Smooth muscle cell (in vitro differentiated cells): ENCODE measurements at regions not wholly inside any gene's neighbourhood (a gene's known extent, or its start where the extent isn't known, plus 50 kb on each side); places are given as distances from the start of the nearest gene placed in this dataset.

ENCODE experiments used
- DNase-seq: peaks from one replicate; lab custom pipeline; 2025; ENCODE audit not compliant: unreplicated experiment; lab: John Stamatoyannopoulos, UW
- H2AFZ ChIP-seq: fragments of 200-600 bp; sonication (generic); 2 replicates; pipeline ENCODE4 v1.6.0; 2016; ENCODE audit warnings: antibody characterized with exemption, low read depth, mild to moderate bottlenecking
- H3F3A ChIP-seq: fragments of 200-600 bp; sonication (generic); 2 replicates; pipeline ENCODE4 v1.6.0; 2017; ENCODE audit warnings: antibody characterized with exemption, low read depth
- H3K27ac ChIP-seq: fragments of 200-600 bp; sonication (generic); 2 replicates; pipeline ENCODE4 v1.5.1; 2016; ENCODE audit warnings: low read depth, mild to moderate bottlenecking
- H3K27me3 ChIP-seq: fragments of 200-600 bp; sonication (generic); 2 replicates; pipeline ENCODE4 v1.6.1; 2016; ENCODE audit warnings: low read depth, mild to moderate bottlenecking
- H3K36me3 ChIP-seq: fragments of 200-600 bp; sonication (generic); 2 replicates; pipeline ENCODE4 v1.5.1; 2016; ENCODE audit warnings: low read depth
- H3K4me1 ChIP-seq: fragments of 200-600 bp; sonication (generic); 2 replicates; pipeline ENCODE4 v1.5.1; 2016; ENCODE audit warnings: low read depth
- H3K4me2 ChIP-seq: fragments of 200-600 bp; sonication (generic); 2 replicates; pipeline ENCODE4 v1.6.0; 2016; ENCODE audit warnings: mild to moderate bottlenecking
- H3K4me3 ChIP-seq: fragments of 200-600 bp; sonication (generic); 2 replicates; pipeline ENCODE4 v1.5.1; 2016; ENCODE audit warnings: mild to moderate bottlenecking
- H3K79me2 ChIP-seq: fragments of 200-600 bp; sonication (generic); 2 replicates; pipeline ENCODE4 v1.6.0; 2016; ENCODE audit warnings: low read depth, mild to moderate bottlenecking
- H3K9ac ChIP-seq: fragments of 200-600 bp; sonication (generic); 2 replicates; pipeline ENCODE4 v1.6.0; 2016; ENCODE audit warnings: low read depth
- H3K9me3 ChIP-seq: fragments of 200-600 bp; sonication (generic); replicated peaks from 2 replicates; pipeline ENCODE4 v1.5.1; 2016; ENCODE audit warnings: low read depth
- H4K20me1 ChIP-seq: fragments of 200-600 bp; sonication (generic); 2 replicates; pipeline ENCODE4 v1.6.0; 2016; ENCODE audit warnings: low read depth
- WGBS: methylation state at CpG from one replicate; pipeline ENCODE4 v1.1.7; 2016; ENCODE audit warnings: low lambda C conversion rate; 5-methylcytosine and 5-hydroxymethylcytosine counted together
- TF ChIP-seq, protein P1 (sequence below): fragments of 200-600 bp; sonication (generic); IDR thresholded peaks from 2 replicates; pipeline ENCODE4 v1.5.1; 2017; ENCODE audit warnings: borderline replicate concordance, mild to moderate bottlenecking, antibody characterized with exemption; ENCODE audit not compliant: insufficient read depth, poor library complexity, severe bottlenecking

DNA sequence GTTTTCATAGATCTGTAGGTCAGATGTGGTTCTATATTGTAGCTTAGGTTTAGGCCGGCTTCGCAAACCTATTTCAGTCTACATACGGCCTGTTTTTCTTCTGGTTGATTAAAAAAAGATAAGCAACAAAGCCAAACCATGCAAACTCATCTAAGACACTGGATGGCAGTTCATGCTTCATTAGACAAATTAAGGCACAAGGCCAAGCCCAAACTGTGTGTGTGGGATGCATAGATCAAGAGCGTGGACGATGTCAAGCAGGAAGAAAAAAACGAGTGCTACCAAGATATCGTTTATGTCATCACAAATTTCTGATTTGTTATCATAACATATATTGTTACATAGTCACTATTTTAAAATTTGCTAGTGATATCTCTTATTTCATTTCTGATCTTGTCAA lies 357.6 kb upstream of the KIRREL3 start:
- TF ChIP-seq, protein P1, sequence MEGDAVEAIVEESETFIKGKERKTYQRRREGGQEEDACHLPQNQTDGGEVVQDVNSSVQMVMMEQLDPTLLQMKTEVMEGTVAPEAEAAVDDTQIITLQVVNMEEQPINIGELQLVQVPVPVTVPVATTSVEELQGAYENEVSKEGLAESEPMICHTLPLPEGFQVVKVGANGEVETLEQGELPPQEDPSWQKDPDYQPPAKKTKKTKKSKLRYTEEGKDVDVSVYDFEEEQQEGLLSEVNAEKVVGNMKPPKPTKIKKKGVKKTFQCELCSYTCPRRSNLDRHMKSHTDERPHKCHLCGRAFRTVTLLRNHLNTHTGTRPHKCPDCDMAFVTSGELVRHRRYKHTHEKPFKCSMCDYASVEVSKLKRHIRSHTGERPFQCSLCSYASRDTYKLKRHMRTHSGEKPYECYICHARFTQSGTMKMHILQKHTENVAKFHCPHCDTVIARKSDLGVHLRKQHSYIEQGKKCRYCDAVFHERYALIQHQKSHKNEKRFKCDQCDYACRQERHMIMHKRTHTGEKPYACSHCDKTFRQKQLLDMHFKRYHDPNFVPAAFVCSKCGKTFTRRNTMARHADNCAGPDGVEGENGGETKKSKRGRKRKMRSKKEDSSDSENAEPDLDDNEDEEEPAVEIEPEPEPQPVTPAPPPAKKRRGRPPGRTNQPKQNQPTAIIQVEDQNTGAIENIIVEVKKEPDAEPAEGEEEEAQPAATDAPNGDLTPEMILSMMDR = no peak
- H3F3A ChIP-seq = no peaks in the 10 kb centered on the region
- H4K20me1 ChIP-seq = no peaks in the 10 kb centered on the region
- no peak overlapping the region for H2AFZ ChIP-seq
- no peak overlapping the region for H3K4me2 ChIP-seq
- WGBS = 90% methylated on average over 7 of the region's 7 CpGs
- no peak overlapping the region for H3K9ac ChIP-seq
- no peaks in the 10 kb centered on the region for H3K27me3 ChIP-seq
- no peaks in the 10 kb centered on the region for H3K79me2 ChIP-seq
- no peak for DNase-seq
- H3K27ac ChIP-seq = no peak overlapping the region
- H3K4me3 ChIP-seq = no peak overlapping the region
- H3K36me3 ChIP-seq = no peaks in the 10 kb centered on the region
- H3K4me1 ChIP-seq = no peaks in the 10 kb centered on the region
- H3K9me3 ChIP-seq = no peaks in the 10 kb centered on the region

DNA sequence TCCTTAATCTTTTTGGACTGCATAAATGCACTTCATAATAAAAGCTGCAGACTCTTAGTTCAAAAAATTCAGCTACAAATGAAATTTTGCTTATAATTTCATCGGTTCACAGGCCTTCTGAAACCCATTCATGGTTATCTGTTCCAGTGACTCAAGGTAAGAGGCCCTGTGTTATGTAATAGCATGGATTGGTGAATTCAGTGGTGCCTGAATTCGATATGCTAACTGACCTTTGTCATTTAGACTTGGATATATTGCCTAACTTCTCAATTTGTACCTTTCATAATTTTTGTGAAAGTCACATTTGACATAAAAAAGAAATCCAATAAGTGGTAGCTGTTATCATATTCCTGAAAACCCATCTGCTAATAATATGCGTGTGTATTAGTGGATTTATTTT lies 349.9 kb upstream of the KIRREL3 start:
- WGBS = 94% methylated on average over 3 of the region's 3 CpGs
- Histone ChIP-seq H3K27me3 (no peaks in the 10 kb centered on the region), H2AFZ (no peak overlapping the region)

DNA sequence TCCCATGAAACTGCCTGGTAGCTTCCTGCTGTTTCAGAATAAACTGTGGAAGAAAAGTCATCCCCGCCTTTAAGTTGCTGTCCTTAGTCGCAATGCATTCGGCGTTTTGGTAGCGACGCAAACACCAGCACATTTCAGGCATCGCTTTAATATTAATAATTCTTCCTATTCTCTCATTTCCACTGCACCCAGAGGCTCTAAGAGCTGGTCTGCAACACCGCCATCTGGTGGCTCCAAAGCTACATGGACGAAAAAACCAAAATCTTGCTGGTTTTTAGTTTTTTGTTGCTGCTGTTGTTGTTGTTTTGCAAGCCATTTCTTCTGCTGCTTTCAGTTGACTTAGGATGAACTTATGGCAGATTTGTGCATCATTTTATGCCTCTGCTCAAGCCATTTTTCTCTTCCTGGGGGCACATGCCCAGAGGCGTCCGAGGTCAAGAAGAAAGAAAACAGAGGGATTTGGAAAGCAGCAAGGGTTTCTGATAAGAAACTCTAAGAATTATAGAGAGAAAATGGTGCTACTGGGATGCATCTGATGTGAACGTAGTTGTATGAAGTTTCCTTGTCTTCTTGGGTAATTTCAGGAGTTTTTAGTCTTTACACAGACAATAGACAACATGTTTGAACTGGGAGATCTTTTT lies 345.4 kb upstream of the KIRREL3 start:
- Histone ChIP-seq H3K9me3 (no peaks in the 10 kb centered on the region), H3K27ac (no peak overlapping the region), H3K4me1 (no peaks in the 10 kb centered on the region), H4K20me1 (no peaks in the 10 kb centered on the region), H2AFZ (no peak overlapping the region), H3K4me3 (no peak overlapping the region), H3K4me2 (no peak overlapping the region), H3F3A (no peaks in the 10 kb centered on the region), H3K79me2 (no peaks in the 10 kb centered on the region), H3K36me3 (no peaks in the 10 kb centered on the region), H3K9ac (no peak overlapping the region), H3K27me3 (no peaks in the 10 kb centered on the region)
- no peak for DNase-seq
- 39% methylated on average over 12 of the region's 12 CpGs for WGBS
- TF ChIP-seq, protein P1 = peak; percentile 89

More for the DNA sequence above, 349.9 kb upstream of the KIRREL3 start:
- Histone ChIP-seq H3K36me3 (no peaks in the 10 kb centered on the region), H4K20me1 (no peaks in the 10 kb centered on the region), H3K27ac (no peak overlapping the region), H3K79me2 (no peaks in the 10 kb centered on the region), H3K9me3 (no peaks in the 10 kb centered on the region), H3K4me1 (no peaks in the 10 kb centered on the region), H3K4me3 (no peak overlapping the region), H3K9ac (no peak overlapping the region), H3K4me2 (no peak overlapping the region), H3F3A (no peaks in the 10 kb centered on the region)
- TF ChIP-seq, protein P1 = no peak
- DNase-seq = no peak

DNA sequence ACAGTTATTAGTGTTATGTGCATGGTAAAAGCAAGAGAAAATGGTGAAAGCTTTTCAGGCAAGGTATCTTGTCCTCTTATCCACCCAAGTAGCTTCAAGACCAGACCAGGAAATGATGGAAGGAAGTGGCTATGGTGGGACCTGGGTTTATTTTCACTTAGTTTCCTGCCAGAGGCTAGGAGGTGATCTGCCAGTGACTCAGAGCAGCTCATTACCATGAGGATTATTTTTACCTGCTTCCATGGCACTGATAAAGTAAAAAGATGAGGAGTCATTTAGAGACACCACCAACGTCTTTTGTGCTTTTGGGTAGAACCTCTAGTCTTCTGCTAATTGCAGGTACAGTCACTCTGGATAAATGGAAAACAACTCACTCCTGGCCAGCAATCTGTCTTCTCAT lies 339.9 kb upstream of the KIRREL3 start:
- H2AFZ ChIP-seq = no peak overlapping the region
- H3K4me3 ChIP-seq = no peak overlapping the region
- H3K27ac ChIP-seq = no peak overlapping the region
- no peaks in the 10 kb centered on the region for H3K9me3 ChIP-seq
- H3K27me3 ChIP-seq = no peaks in the 10 kb centered on the region
- no peaks in the 10 kb centered on the region for H4K20me1 ChIP-seq
- H3F3A ChIP-seq = no peaks in the 10 kb centered on the region
- H3K4me1 ChIP-seq = no peaks in the 10 kb centered on the region
- DNase-seq = no peak
- H3K4me2 ChIP-seq = no peak overlapping the region
- no peak overlapping the region for H3K9ac ChIP-seq
- H3K36me3 ChIP-seq = no peaks in the 10 kb centered on the region
- H3K79me2 ChIP-seq = no peaks in the 10 kb centered on the region
- TF ChIP-seq, protein P1 = no peak
- WGBS = 64% methylated on average over 1 of the region's 1 CpG
